ENCODE measurements at regions not wholly inside any gene's neighbourhood (a gene's known extent, or its start where the extent isn't known, plus 50 kb on each side); places are given as distances from the start of the nearest gene placed in this dataset.

DNA sequence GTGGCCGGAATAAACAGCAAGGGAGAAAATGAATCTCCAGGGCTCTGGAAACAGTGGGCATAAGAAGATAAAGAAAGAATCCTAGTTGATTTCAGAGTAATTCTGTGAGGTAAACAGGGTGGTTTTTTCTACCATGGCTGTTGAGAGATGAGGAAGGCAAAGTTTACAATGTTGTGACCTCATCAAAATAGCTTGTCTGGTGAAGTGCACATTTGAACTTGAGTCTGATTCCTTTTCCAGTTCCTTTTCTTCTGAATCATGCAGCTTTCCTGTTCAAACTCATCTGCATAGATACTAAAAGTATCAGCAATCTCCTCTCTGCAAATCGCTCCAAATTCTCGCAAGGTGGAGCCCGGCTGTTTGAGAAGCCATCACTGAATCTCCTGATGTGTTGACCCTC is 161.7 kb downstream of the PLPP3 start:
- DNase-seq (ENCODE audit: low spot score): no peak

DNA sequence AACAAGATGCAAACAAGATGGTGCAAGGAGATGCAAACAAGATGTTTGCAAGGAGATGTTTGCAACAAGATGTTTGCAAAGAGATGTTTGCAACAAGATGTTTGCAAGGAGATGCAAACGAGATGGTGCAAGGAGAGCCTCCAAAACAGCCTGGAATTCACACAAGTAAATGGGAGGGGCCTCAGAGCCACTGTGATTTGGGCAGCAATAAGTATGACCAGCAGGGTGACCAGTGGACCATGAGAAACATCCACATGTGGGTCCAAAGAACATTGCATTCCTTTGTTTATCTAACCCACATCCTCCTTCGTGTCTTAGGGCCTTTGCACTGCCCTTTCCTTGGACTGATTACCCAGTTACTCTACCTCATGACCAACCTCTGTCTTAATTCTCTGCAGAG is 162.9 kb downstream of the PLPP3 start:
- DNase-seq (ENCODE audit: low spot score): no peak

DNA sequence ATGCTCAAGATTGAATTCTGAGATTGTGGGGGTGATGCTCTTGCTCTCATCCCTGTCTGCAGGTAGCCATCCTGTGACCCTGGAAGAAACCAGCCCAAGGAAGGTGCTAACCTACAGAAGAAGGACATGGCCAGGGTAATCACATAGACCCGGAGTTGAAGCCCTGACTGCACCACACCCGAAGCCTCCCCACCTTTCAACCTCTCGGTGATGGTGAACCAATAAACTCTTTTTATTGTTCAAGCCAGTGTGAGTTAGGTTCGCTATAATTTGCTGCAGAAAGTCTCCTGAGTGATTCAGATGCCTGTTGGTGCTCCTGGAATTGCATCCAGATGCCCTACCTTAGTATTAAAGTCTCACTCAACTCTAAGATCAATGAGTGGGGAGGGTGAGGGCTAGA is 163.6 kb downstream of the PLPP3 start:
- no peak for DNase-seq (ENCODE audit: low spot score)

DNA sequence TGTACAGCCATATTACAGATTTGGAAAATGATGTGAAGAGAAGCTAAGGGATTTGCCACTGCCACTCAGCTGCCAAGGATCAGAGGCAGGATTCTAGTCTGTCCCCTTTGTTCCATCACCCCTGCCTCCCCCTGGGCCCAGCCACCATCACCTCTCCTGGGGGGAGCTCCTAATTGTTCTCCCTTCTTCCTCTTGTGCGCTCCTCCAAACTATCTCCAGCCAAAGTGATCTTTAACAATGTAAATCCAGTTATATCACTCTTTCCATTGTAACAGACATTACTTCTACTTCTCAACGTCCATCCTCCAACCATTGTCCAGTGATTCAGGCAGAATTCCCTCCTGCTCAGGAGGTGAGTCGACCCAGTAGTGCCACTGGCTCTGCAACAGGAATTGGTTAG is 164.1 kb downstream of the PLPP3 start:
- no peak for DNase-seq (ENCODE audit: low spot score)

DNA sequence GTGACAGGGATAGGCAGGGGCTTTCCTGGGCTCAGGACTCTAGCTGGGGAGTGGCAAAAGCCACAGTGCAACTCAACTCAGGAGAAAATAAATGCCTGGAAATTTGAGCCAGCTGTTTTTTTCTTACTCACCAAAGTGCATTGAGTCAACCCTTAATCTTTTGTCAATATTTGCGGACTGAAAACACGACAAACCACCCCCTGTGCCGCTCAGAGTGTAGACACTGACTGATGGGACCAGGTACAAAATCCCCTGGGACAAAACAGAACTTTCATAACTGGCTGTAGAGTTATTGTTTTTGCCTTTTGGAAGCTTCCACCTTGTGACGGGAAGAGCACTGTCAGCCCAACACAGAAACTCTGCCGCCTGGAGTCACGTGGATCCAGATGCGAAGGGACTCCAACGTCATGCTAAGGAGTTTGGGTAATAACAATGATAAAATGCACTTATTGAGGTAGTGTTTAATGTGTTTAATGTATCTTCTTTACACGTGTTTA is 164.6 kb downstream of the PLPP3 start:
- no peak for DNase-seq (ENCODE audit: low spot score)

DNA sequence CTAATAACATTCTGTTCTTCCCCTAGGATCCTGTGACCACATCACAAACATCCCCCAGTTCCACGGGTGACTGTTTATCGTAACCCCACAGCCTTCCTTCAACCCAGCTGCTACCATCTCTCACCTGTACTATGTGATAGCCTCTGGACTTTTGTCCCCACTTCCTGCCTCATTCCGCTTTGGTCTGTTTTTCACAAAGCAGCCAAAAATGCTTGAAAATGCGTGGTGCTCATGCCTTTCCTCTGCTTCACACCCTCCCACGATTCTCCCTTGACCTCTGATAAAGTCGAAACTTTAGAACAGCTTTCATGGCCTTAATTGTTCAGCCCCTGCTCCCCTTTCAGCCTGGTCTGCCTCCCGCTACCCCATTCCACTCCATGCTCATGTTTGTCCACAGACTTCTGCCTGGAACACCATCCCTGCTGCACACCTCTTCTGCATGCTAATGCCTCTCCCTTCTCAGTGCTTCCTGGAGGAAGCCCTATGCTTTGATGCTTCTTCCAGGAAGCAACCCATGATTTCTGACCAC is 165.6 kb downstream of the PLPP3 start:
- DNase-seq (ENCODE audit: low spot score): no peak

DNA sequence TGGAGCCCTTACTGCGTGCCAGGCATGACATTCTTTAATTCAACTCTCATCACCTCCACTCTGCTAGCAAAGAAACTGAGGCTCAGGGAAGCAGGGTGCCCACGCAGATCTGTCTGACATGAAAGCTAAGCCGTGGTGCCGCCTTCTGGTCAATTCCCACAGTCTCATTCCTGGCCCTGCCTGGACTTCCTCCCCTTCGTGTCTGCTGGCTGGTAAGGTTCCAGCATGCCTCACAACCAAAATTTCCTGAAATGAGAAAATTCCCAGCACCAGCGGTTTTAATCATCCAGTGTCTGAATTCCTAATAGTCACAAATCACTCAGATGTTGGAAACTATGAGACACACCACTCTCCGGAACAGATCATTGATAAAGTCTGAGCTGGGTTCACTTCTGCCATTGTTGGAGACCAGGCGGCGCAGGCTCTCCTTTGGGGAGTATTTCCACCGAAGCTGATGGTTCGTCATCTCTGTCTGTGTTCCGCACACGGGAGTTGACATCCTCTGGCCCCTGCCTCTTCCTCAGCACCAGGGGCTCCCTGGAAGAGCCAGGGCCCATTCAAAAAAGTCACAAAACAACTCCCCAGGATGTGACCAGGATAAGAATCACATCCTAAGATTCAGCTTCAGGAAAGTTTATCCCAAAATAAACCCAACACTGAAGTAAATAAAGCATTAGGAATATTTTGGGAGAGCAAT is 167.7 kb downstream of the PLPP3 start:
- no peak for DNase-seq (ENCODE audit: low spot score)

DNA sequence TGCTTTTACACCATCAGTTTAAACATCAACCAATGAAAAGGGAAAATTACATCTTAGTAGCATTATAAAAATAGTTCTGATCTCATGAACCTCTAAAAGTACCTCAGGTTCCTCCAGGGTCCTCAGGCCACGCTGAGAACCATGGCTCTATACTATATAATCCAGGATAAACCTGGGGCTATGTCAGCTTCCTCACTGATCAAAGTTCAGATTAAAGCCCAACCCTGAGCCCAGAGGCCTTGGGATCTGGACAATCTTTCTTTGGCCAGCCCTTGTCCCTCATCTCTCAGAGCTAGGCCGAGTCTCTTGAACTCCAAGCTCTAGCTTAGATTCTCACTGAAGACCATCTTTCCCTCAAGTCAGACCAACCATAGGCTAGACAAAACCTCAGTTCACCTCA is 168.3 kb downstream of the PLPP3 start:
- no peak for DNase-seq (ENCODE audit: low spot score)

DNA sequence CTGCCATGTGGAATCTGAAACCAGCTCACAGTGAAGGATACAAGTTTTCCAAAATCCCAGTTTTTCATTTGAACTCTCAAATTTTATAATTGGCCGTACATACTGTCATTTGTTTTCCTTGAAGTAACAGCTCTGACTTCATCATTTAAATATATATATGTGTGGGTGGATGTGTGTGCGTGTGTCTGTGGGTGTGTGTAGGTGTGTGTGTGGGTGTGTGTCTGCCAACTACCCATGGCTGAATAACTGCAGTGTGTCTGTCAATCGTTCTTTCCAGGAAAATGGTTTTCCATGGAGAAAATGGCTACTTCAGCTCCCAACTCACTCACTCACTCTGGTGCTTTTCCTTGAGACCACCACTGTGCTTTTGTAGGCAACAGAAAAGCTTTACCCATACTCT is 169.0 kb downstream of the PLPP3 start:
- no peak for DNase-seq (ENCODE audit: low spot score)

DNA sequence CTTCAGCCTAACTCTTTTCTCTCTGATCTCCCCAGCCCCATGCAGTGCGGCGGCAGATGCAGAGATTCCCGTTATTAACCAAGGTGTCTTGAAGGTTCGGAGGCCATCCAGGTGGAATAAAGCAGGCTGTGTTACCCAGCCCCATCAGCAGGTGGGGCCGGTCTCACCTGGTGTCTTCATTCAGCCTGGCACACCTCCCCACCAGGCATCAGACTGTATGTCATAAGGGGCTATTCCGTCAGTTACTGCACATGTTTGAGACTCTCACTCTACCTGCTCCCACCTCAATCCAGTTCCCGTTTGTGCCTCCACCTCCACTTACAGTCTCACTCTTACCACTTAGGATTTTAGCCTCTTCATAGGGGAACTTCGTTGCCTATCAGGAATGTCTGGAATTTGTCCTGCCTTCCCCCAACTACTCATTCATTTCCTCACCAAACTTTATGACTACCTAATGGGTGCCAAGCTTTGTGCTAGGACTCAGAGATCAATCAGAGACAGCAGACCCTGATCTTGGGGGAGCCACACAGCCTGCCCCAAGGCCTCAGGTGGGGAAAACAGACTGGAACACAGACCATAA is 170.2 kb downstream of the PLPP3 start:
- DNase-seq (ENCODE audit: low spot score): no peak

DNA sequence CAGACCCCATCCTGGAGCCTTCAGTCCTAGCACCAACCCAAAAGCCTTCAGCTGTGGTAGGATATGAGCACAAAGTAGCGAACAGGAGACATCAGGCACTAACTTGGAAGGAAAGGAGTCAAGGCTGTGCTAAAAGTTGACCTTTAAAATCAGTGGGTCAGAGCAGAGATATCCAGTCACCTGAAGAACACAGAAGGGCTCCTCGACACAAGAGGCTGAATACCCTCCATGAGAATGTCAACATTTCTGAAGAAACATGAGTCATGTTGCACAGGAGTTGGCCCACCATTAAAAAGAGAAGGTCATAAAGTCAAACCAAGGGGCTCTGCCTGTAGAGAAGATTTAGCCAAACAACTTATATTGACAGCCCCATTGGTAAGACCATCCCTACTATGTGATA is 172.5 kb downstream of the PLPP3 start:
- no peak for DNase-seq (ENCODE audit: low spot score)

DNA sequence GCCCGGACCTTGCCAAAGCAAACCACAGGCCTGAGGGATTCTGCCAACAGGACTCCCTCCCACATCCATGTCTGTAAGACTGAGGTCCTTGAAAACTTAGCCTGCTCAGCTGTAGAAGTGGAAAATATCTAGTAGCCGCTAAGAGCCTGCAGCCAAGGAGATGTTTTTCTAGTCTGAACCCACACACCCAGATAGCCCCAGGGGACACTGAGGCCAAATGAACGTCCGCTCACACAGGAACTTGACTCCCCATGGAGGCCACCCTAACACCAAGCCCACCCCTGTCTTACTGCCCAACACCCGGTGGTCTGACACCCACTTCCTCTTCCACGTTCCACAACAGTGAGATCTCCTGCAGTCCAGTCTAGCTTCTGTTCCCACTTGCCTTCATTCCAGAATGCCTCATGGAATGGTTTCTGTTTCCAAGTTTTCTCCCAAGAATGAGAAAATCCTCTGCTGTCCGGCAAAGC is 174.8 kb downstream of the PLPP3 start:
- DNase-seq (ENCODE audit: low spot score): no peak

DNA sequence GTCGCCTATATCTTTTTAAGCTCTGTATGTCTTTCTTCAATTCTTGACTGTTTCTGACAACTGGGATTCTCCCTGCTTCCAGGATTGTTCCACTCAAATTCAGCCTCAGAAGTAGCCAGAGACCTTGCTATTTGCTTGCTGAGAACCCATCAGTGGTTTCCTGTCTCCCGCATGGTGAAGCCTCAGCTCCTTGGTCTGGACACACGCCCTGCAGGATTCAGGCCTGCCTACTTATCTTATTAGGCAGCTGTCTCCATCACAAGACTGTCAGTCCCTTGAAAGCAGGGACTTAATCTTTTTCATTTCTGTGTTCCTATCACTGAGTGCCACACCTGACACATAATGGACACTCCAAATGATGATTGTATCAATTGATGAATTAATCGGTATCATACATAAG is 175.3 kb downstream of the PLPP3 start:
- no peak for DNase-seq (ENCODE audit: low spot score)

DNA sequence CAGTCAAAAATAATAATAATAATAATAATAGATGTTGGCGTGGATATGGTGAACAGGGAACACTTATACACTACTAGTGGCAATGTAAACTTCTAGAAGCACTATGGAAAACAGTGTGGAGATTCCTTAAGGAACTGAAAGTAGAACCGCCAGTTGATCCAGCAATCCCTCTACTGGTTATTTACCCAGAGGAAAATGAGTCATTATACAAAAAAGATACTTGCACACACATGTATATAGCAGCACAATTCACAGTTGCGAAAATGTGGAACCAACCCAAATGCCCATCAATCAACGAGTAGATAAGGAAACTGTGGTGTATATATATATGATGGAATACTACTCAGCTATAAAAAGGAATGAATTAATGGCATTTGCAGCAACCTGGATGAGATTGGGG is 176.0 kb downstream of the PLPP3 start:
- no peak for DNase-seq (ENCODE audit: low spot score)

DNA sequence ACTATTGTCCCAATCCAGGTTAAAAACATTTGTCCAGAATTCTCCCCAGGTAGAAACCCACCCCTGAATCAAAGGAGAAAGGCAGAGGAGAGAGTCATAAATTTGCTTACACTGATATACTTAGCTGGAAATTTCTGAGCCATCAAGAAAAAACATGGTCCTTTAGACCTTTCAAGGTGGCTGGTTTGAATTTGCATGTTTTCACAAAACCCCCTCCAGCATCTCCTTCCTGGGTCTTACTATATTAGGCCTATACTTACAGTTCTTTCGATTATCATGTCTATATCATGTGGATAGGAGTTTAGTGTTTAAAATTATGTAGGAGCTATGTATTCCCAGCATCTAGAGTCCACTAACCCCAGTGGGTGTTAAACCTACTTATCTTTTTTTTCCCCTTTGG is 178.2 kb downstream of the PLPP3 start:
- DNase-seq (ENCODE audit: low spot score): no peak

DNA sequence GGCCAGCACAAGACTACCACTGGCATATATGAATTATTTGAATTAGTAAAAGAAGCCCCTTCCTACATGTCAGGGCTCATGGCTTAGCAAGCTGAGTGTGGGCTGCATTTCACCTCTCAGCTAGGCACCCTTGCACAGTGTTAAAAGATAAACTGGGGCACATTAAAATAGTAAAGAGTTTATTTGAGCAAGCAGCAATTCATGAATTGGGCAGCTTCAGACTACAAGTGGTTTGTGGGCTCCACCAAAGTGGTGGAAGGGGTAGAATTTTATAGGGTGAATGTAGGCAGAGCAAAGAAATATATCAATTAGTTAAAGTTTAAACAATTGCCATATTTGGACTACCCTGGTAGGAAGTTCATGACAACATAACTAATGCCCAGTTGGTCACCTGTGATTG is 178.8 kb downstream of the PLPP3 start:
- no peak for DNase-seq (ENCODE audit: low spot score)

DNA sequence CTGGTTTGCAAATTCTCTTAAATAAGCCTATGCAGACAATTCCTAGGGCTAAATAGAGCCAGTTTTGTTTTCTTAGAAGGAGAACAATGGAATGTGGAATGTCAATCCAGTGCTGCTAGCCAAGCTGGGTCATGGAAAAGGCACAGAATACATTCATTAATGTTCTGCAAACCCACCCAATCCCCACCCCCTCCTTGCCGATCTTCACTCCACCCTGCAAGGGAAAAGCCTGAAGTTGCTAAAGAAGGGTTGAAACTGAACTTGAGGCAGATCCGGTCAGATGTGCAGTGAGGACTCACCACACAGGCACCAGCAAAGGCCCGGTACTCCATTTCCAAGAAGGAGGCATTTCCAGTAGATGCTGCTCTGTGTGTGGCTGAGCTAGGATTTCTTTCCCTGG is 179.6 kb downstream of the PLPP3 start:
- DNase-seq (ENCODE audit: low spot score): no peak

DNA sequence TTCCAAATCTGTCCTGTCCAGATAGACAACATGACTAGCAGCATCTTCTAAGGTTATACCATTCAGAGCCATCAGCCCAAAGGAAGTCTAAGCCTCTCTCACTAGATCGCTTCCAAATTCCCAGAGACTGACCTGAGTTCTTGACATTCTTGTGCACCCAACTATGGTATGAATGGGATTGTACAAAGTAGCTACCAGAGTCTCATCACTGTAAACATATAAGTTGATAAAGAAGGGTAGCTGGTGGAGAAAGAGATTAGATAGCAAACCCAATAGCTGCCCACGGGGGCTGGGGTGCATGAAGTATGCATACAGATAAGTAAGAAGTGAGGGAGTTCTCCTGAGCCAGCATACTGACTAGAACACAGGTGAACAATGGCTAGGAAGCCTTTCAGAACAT is 180.0 kb downstream of the PLPP3 start:
- DNase-seq (ENCODE audit: low spot score): no peak

DNA sequence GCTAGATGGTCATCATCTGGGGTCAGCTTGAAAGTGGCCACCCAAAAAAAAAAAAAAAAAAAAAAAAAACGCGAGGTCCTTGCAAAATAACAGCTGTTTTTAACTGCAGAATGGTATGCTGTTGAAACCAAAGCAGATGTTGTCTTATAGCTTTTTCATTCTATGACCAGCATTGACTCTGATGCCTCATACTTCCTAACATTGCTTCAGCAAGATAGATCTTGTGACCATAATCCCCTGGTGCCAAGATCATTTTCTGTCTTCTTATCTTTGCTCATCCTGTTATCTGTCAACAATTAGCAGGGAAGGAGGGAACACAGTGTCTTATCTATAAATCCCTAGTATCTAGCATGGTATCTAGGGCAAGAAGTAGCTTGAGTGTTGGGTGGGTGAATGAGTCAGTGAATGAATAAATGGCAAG is 181.5 kb downstream of the PLPP3 start:
- DNase-seq (ENCODE audit: low spot score): no peak

DNA sequence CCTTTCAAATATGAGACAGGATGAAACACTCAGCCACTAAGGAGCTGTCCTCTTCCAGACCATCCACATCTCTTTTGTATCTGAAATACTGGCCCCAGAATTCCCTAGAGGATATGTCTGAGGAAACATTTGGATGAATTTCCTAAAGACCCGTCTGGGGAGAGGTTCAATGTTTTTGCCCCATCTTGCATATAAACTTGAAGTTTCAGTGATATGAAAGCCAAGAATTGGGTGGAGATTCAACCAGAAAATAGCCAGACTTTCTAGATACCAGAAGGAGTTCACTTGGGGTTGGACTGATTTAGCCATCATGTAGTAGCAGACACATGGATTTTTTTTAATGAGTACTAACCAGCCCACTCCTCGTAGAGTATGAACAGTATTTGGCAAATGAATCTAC is 182.0 kb downstream of the PLPP3 start:
- DNase-seq (ENCODE audit: low spot score): no peak

DNA sequence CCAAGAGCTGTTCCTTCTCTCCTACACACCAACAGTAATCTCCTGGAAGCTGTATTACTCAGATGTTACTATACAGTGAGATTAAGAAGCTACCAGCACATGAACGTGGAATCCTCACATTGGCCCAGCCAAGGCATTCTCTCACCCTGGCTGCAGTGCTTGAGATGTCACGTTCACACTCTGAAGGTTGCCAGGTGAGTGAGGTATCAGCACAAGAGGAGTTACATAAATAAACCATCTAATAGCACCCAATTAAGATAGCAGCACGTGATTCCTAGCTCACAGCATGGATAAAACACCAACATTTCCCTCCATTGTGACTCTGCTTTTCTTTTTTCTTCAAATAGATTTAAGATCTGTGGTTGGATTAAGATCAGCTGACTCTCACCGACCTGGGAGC is 182.8 kb downstream of the PLPP3 start:
- no peak for DNase-seq (ENCODE audit: low spot score)

DNA sequence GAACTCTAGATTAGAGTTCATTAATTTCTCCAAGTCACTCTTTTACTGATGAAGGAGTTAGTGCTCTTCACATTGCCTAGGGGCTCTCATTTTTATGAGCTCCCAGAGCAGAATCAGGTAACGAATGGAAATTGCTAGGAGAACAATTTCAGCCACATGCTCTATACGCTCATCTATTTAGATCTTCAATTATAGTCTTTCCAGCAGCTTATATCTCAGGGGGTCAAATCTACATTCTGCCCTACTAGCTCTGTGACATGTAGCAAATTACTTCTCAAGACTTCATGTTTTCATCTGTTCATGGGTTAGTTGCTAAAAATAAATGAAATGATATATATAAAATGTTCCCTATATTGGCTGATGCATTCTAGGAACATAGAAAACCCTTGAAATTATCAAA is 183.6 kb downstream of the PLPP3 start:
- DNase-seq (ENCODE audit: low spot score): no peak

DNA sequence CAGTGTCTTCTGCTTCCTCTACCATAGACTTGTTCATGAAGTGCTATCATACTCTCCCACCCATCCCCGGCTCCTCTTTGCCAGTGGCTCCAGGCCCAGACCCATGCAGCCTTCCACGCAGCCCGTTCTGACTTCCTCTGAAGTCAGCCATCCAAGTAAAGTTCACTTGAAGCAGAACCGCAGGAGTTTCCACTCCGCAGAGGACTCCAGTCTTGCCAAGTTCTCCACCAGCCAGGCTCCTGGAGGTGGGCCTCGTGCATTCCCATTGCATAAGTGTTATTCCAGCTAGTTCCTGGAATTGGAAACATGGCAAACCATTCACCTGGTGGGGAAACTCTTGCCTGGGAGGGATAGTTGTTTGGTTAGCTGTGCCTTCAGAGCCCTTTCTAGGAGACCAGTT is 185.1 kb downstream of the PLPP3 start:
- no peak for DNase-seq (ENCODE audit: low spot score)
